HG03135 (cell line): ENCODE measurements at regions not wholly inside any gene's neighbourhood (a gene's known extent, or its start where the extent isn't known, plus 50 kb on each side); places are given as distances from the start of the nearest gene placed in this dataset.

Source experiments
- ATAC-seq: cut with Tn5 transposase; IDR thresholded peaks from one replicate; pipeline ENCODE4 v1.9.1; 2021; ENCODE audit warnings: mild to moderate bottlenecking, moderate library complexity; ENCODE audit not compliant: unreplicated experiment

GRCh38 chr11:103622296-103622695, 414.1 kb upstream of the DDI1 start:
- ATAC-seq = no peak

GRCh38 chr11:103623933-103624332, 412.5 kb upstream of the DDI1 start:
- no peak for ATAC-seq

GRCh38 chr11:103624708-103625623, 411.5 kb upstream of the DDI1 start:
- no peak for ATAC-seq

GRCh38 chr11:103625624-103625965, 410.8 kb upstream of the DDI1 start:
- ATAC-seq = no peak

GRCh38 chr11:103628121-103628520, 408.3 kb upstream of the DDI1 start:
- ATAC-seq = no peak

- ATAC-seq = no peak
Measured at GRCh38 chr11:103631841-103632240, 404.6 kb upstream of the DDI1 start.

GRCh38 chr11:103633068-103633788, 403.2 kb upstream of the DDI1 start:
- ATAC-seq = no peak

GRCh38 chr11:103633819-103634590, 402.4 kb upstream of the DDI1 start:
- ATAC-seq = no peak

- no peak for ATAC-seq
Measured at GRCh38 chr11:103636232-103636631, 400.2 kb upstream of the DDI1 start.

- no peak for ATAC-seq
Measured at GRCh38 chr11:103637295-103637694, 399.1 kb upstream of the DDI1 start.

- ATAC-seq = no peak
Measured at GRCh38 chr11:103637831-103638230, 398.6 kb upstream of the DDI1 start.

- ATAC-seq = no peak
Measured at GRCh38 chr11:103644676-103645075, 391.8 kb upstream of the DDI1 start.

- no peak for ATAC-seq
Measured at GRCh38 chr11:103648054-103648453, 388.4 kb upstream of the DDI1 start.

- no peak for ATAC-seq
Measured at GRCh38 chr11:103648670-103649400, 387.6 kb upstream of the DDI1 start.

- ATAC-seq = no peak
Measured at GRCh38 chr11:103649401-103649895, 387.0 kb upstream of the DDI1 start.

GRCh38 chr11:103650330-103650729, 386.1 kb upstream of the DDI1 start:
- no peak for ATAC-seq

- ATAC-seq = no peak
Measured at GRCh38 chr11:103651341-103651998, 385.0 kb upstream of the DDI1 start.

GRCh38 chr11:103652013-103652412, 384.4 kb upstream of the DDI1 start:
- no peak for ATAC-seq

- ATAC-seq = no peak
Measured at GRCh38 chr11:103656382-103656781, 380.1 kb upstream of the DDI1 start.

- ATAC-seq = no peak
Measured at GRCh38 chr11:103659206-103659618, 377.2 kb upstream of the DDI1 start.
